HCT116 (cell line): ENCODE measurements at regions not wholly inside any gene's neighbourhood (a gene's known extent, or its start where the extent isn't known, plus 50 kb on each side); places are given as distances from the start of the nearest gene placed in this dataset.

Experiments
- ATAC-seq: fragments of 200-7000 bp; cut with Tn5 transposase; 2 replicates; pipeline ENCODE4 v1.9.1; 2020; ENCODE audit warnings: mild to moderate bottlenecking, moderate library complexity
- BruUV-seq: library from RNA; stranded (reverse); fragments of 400-500 nt; replicated peaks from 2 replicates; lab custom pipeline; 2021; lab: Mats Ljungman, UMichigan
- CTCF ChIA-PET: fragments of 300-600 bp; sonication (Branson Sonifier 250); formaldehyde crosslinking; loops from one replicate; lab custom pipeline; 2021; ENCODE audit warnings: antibody characterized with exemption; lab: Charles Lee
- POLR2A ChIA-PET: fragments of 300-600, 350-600 bp; sonication (Branson Sonifier 250); formaldehyde crosslinking; loops from one replicate; lab custom pipeline; 2021; ENCODE audit warnings: antibody characterized with exemption; lab: Charles Lee
- RAD21 ChIA-PET, 2 experiments: fragments of 300-600 bp; sonication (Branson Sonifier 250); formaldehyde crosslinking; loops; one replicate each; lab custom pipeline; 2023; ENCODE audit warnings: low total read pairs in 2 of 2; ENCODE audit not compliant: uncharacterized antibody in 2 of 2, unreplicated experiment in 2 of 2, low non-redundant PET in 1 of 2; lab: Charles Lee
- DNase-seq: peaks from one replicate; pipeline ENCODE4 v3.0.0-alpha.2; 2010; ENCODE audit warnings: low read depth, low spot score
- H2AFZ ChIP-seq: fragments of 200-600 bp; shearing (Covaris generic), sonication (generic); 2 replicates; pipeline ENCODE4 v1.6.1; 2017; ENCODE audit warnings: low read depth, mixed run types, mixed read lengths, antibody characterized with exemption, low read length; ENCODE audit not compliant: poor library complexity, severe bottlenecking
- H3K27ac ChIP-seq: 2 replicates; pipeline ENCODE4 v1.5.1; 2012; ENCODE audit warnings: low read depth, low read length
- H3K27me3 ChIP-seq: fragments of 200-600 bp; sonication (generic); 2 replicates; pipeline ENCODE4 v1.6.1; 2016; ENCODE audit warnings: mixed run types, low read length, mixed read lengths; ENCODE audit not compliant: insufficient read depth
- H3K36me3 ChIP-seq, 2 experiments: fragments of 200-500 bp in 1 of 2; fragments of 200-600 bp in 1 of 2; sonication (Bioruptor generic) in 1 of 2; sonication (generic) in 1 of 2; 2 replicates each; pipeline versions ENCODE4 v1.5.1 to v1.6.1; 2014 to 2016; ENCODE audit warnings: low read length in 2 of 2, inconsistent platforms in 1 of 2, mixed read lengths in 1 of 2, mixed run types in 1 of 2; ENCODE audit not compliant: insufficient read depth in 2 of 2, control insufficient read depth in 1 of 2
- H3K4me1 ChIP-seq, 2 experiments: fragments of 200-600 bp in 1 of 2; sonication (generic) in 1 of 2; 2 replicates each; pipeline versions ENCODE4 v1.5.1 to v1.6.1; 2012 to 2017; ENCODE audit warnings: low read length in 2 of 2, inconsistent platforms in 1 of 2, mild to moderate bottlenecking in 1 of 2, mixed read lengths in 1 of 2, mixed run types in 1 of 2, moderate library complexity in 1 of 2; ENCODE audit not compliant: insufficient read depth in 2 of 2, control insufficient read depth in 1 of 2
- H3K4me2 ChIP-seq: fragments of 200-600 bp; sonication (generic); 2 replicates; pipeline ENCODE4 v1.6.1; 2017; ENCODE audit warnings: mixed run types, low read length, mixed read lengths
- H3K4me3 ChIP-seq, 2 experiments: fragments of 200-600 bp in 1 of 2; sonication (generic) in 1 of 2; replicated peaks in 1 of 2; 2 replicates each; pipeline ENCODE4 v1.5.1; 2011 to 2016; ENCODE audit warnings: low read length in 2 of 2, control low read depth in 1 of 2, low read depth in 1 of 2, mild to moderate bottlenecking in 1 of 2, mixed read lengths in 1 of 2, mixed run types in 1 of 2
- H3K79me2 ChIP-seq: fragments of 200-600 bp; sonication (generic); 2 replicates; pipeline ENCODE4 v1.6.1; 2017; ENCODE audit warnings: mild to moderate bottlenecking, mixed run types, low read length, moderate library complexity, mixed read lengths; ENCODE audit not compliant: insufficient read depth
- H3K9ac ChIP-seq: fragments of 200-600 bp; sonication (generic); 2 replicates; pipeline ENCODE4 v1.6.1; 2016; ENCODE audit warnings: low read length, mixed read lengths
- H3K9me2 ChIP-seq: fragments of 200-600 bp; sonication (generic), shearing (Covaris generic); 2 replicates; pipeline ENCODE4 v1.6.1; 2017; ENCODE audit warnings: mixed run types, mild to moderate bottlenecking, moderate library complexity; ENCODE audit not compliant: insufficient read depth
- H3K9me3 ChIP-seq, 2 experiments: fragments of 200-500 bp in 1 of 2; fragments of 200-600 bp in 1 of 2; sonication (Bioruptor generic) in 1 of 2; sonication (generic) in 1 of 2; 2 replicates each; pipeline ENCODE4 v1.6.1; 2014 to 2017; ENCODE audit warnings: low read length in 2 of 2, mixed read lengths in 2 of 2, inconsistent platforms in 1 of 2, low read depth in 1 of 2, mild to moderate bottlenecking in 1 of 2, mixed run types in 1 of 2, moderate library complexity in 1 of 2; ENCODE audit not compliant: control insufficient read depth in 1 of 2, insufficient read depth in 1 of 2
- H4K20me1 ChIP-seq: fragments of 200-600 bp; sonication (generic), shearing (Covaris generic); 2 replicates; pipeline ENCODE4 v1.6.1; 2017; ENCODE audit warnings: mixed run types, mild to moderate bottlenecking, moderate library complexity; ENCODE audit not compliant: insufficient read depth
- CBX3 ChIP-seq: IDR thresholded peaks from 2 replicates; pipeline ENCODE4 v1.6.1; 2012; ENCODE audit warnings: low read depth
- CEBPB ChIP-seq: IDR thresholded peaks from 2 replicates; pipeline ENCODE4 v1.6.1; 2012; ENCODE audit warnings: low read depth
- EZH2 ChIP-seq: fragments of 200-600 bp; sonication (generic); IDR thresholded peaks from 2 replicates; pipeline ENCODE4 v1.6.1; 2017; ENCODE audit warnings: antibody characterized with exemption, mixed run types
- JUND ChIP-seq: IDR thresholded peaks from 2 replicates; pipeline ENCODE4 v1.6.1; 2012
- POLR2AphosphoS5 ChIP-seq: IDR thresholded peaks from 2 replicates; pipeline ENCODE4 v1.6.1; 2011; ENCODE audit warnings: mild to moderate bottlenecking, low read depth, low read length, moderate library complexity
- SP1 ChIP-seq: IDR thresholded peaks from 2 replicates; pipeline ENCODE4 v1.6.1; 2012; ENCODE audit warnings: low read depth
- SRF ChIP-seq: IDR thresholded peaks from 2 replicates; pipeline ENCODE4 v1.6.1; 2012; ENCODE audit warnings: low read depth
- TCF7L2 ChIP-seq: IDR thresholded peaks from 2 replicates; pipeline ENCODE4 v1.7.0; 2011; ENCODE audit warnings: borderline replicate concordance, inconsistent platforms; ENCODE audit not compliant: insufficient read depth, insufficient read length; ENCODE audit errors: extremely low read depth
- YY1 ChIP-seq: IDR thresholded peaks from 2 replicates; pipeline ENCODE4 v1.6.1; 2011; ENCODE audit warnings: low read length, low read depth, moderate library complexity, mild to moderate bottlenecking; ENCODE audit not compliant: insufficient replicate concordance; ENCODE audit errors: extremely low read depth
- ZFX ChIP-seq: fragments of 450-650 bp; IDR thresholded peaks from 2 replicates; pipeline ENCODE4 v1.6.1; 2017
- intact Hi-C: fragments of 100-400 bp; cut with micrococcal nuclease; formaldehyde crosslinking; loops from 2 replicates; pipeline ENCODE4 v1.10.0; 2022
- TF ChIP-seq, protein P1 (sequence below): IDR thresholded peaks from 2 replicates; pipeline ENCODE4 v1.6.1; 2012; ENCODE audit warnings: low read depth

DNA sequence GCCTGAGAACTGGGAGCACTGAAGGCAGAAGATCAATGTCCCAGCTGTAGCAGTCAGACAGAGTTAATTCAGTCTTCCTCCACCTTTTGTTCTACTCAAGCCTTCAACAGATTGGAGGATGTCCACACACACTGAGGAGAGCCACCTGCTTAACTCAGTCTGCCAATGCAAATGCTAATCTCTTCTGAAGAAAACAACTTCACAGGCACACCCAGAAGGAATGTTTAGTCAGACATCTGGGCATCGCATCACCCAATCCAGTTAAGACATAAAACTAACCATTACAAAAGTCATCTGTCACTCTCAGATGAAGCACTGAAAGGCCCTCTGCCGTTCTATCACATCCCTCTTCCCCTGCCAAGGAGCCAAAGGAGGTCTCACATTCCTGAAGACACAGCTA lies 173.7 kb downstream of the CENPC start:
- H3K9me2 ChIP-seq: no peaks in the 10 kb centered on the region
- H3K27ac ChIP-seq: no peak overlapping the region
- H2AFZ ChIP-seq: no peak overlapping the region
- TF ChIP-seq POLR2AphosphoS5 (no peak), JUND (no peak), ZFX (no peak), SRF (no peak), TCF7L2 (no peak), SP1 (no peak), CEBPB (no peak), YY1 (no peak), CBX3 (no peak), EZH2 (no peak)
- TF ChIP-seq, protein P1, sequence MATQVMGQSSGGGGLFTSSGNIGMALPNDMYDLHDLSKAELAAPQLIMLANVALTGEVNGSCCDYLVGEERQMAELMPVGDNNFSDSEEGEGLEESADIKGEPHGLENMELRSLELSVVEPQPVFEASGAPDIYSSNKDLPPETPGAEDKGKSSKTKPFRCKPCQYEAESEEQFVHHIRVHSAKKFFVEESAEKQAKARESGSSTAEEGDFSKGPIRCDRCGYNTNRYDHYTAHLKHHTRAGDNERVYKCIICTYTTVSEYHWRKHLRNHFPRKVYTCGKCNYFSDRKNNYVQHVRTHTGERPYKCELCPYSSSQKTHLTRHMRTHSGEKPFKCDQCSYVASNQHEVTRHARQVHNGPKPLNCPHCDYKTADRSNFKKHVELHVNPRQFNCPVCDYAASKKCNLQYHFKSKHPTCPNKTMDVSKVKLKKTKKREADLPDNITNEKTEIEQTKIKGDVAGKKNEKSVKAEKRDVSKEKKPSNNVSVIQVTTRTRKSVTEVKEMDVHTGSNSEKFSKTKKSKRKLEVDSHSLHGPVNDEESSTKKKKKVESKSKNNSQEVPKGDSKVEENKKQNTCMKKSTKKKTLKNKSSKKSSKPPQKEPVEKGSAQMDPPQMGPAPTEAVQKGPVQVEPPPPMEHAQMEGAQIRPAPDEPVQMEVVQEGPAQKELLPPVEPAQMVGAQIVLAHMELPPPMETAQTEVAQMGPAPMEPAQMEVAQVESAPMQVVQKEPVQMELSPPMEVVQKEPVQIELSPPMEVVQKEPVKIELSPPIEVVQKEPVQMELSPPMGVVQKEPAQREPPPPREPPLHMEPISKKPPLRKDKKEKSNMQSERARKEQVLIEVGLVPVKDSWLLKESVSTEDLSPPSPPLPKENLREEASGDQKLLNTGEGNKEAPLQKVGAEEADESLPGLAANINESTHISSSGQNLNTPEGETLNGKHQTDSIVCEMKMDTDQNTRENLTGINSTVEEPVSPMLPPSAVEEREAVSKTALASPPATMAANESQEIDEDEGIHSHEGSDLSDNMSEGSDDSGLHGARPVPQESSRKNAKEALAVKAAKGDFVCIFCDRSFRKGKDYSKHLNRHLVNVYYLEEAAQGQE: no peak
- TF ChIP-seq, all 23 proteins: peak for 0
- Histone ChIP-seq H3K4me2 (no peak overlapping the region), H3K36me3 (no peaks in the 10 kb centered on the region), H3K4me3 (no peak overlapping the region), H3K9ac (no peak overlapping the region), H4K20me1 (no peaks in the 10 kb centered on the region), H3K79me2 (no peaks in the 10 kb centered on the region), H3K27me3 (0 out of 2 replicates have a peak, but pooled peaks cover 5% of the 10 kb centered on the region), H3K4me1 (no peaks in the 10 kb centered on the region), H3K9me3 (no peaks in the 10 kb centered on the region)
- ChIA-PET RAD21 (no interaction called here), POLR2A (no interaction called here), CTCF (no interaction called here)
- no peak for DNase-seq
- no TSS peak for BruUV-seq
- intact Hi-C loops: no loop called here
- ATAC-seq: no peak
